NT2/D1 (cell line): ENCODE measurements at regions not wholly inside any gene's neighbourhood (a gene's known extent, or its start where the extent isn't known, plus 50 kb on each side); places are given as distances from the start of the nearest gene placed in this dataset.

ENCODE experiments used
- DNase-seq: peaks from one replicate; pipeline ENCODE4 v3.0.0-alpha.2; 2011; ENCODE audit warnings: low read depth, low spot score
- H3K27me3 ChIP-seq: 2 replicates; pipeline ENCODE4 v1.6.0; 2011; ENCODE audit warnings: mild to moderate bottlenecking; ENCODE audit not compliant: insufficient read length, insufficient read depth
- H3K36me3 ChIP-seq: 2 replicates; pipeline ENCODE4 v1.6.1; 2011; ENCODE audit warnings: mild to moderate bottlenecking, low read length, mixed read lengths; ENCODE audit not compliant: insufficient read depth, insufficient read length
- H3K4me1 ChIP-seq: 2 replicates; pipeline ENCODE4 v1.5.1; 2011; ENCODE audit not compliant: insufficient read depth, insufficient read length
- H3K4me3 ChIP-seq: 2 replicates; pipeline ENCODE4 v1.5.1; 2011; ENCODE audit warnings: low read depth; ENCODE audit not compliant: insufficient read length
- H3K9ac ChIP-seq: 2 replicates; pipeline ENCODE4 v1.6.0; 2011; ENCODE audit warnings: low read depth; ENCODE audit not compliant: insufficient read length
- H3K9me3 ChIP-seq: 2 replicates; pipeline ENCODE4 v1.5.1; 2011; ENCODE audit warnings: mild to moderate bottlenecking, low read length; ENCODE audit not compliant: insufficient read depth
- SUZ12 ChIP-seq: IDR thresholded peaks from 2 replicates; pipeline ENCODE4 v1.6.1; 2011; ENCODE audit not compliant: insufficient read length, insufficient read depth; ENCODE audit errors: extremely low read depth
- YY1 ChIP-seq: IDR thresholded peaks from 2 replicates; pipeline ENCODE4 v1.6.1; 2011; ENCODE audit not compliant: insufficient read length, insufficient read depth
- ZNF274 ChIP-seq: IDR thresholded peaks from 2 replicates; pipeline ENCODE4 v1.6.1; 2011; ENCODE audit warnings: mild to moderate bottlenecking, low read depth, low read length

- H3K4me1 ChIP-seq: peaks cover 2% of the 10 kb centered on the region
- H3K9me3 ChIP-seq: no peaks in the 10 kb centered on the region
- TF ChIP-seq SUZ12 (no peak), ZNF274 (no peak), YY1 (no peak)
- no peaks in the 10 kb centered on the region for H3K27me3 ChIP-seq
- DNase-seq: no peak
- H3K9ac ChIP-seq: no peak overlapping the region
- no peak overlapping the region for H3K4me3 ChIP-seq
- no peaks in the 10 kb centered on the region for H3K36me3 ChIP-seq
These were observed 257.4 kb upstream of the SLC14A2 start for GRCh38 chr18:45357686-45358470.

- DNase-seq: no peak
- Histone ChIP-seq H3K4me3 (no peak overlapping the region), H3K36me3 (no peaks in the 10 kb centered on the region), H3K27me3 (no peaks in the 10 kb centered on the region), H3K4me1 (peaks cover 2% of the 10 kb centered on the region), H3K9ac (no peak overlapping the region), H3K9me3 (no peaks in the 10 kb centered on the region)
- no peak for TF ChIP-seq YY1
- no peak for TF ChIP-seq ZNF274
- TF ChIP-seq SUZ12: no peak
These were observed 255.8 kb upstream of the SLC14A2 start for GRCh38 chr18:45359275-45360009.

- Histone ChIP-seq H3K27me3 (no peaks in the 10 kb centered on the region), H3K4me1 (peaks cover 2% of the 10 kb centered on the region), H3K9me3 (no peaks in the 10 kb centered on the region), H3K9ac (no peak overlapping the region), H3K4me3 (no peak overlapping the region), H3K36me3 (no peaks in the 10 kb centered on the region)
- DNase-seq: no peak
- TF ChIP-seq YY1 (no peak), ZNF274 (no peak), SUZ12 (no peak)
These were observed 254.0 kb upstream of the SLC14A2 start for GRCh38 chr18:45361125-45361851.

DNA sequence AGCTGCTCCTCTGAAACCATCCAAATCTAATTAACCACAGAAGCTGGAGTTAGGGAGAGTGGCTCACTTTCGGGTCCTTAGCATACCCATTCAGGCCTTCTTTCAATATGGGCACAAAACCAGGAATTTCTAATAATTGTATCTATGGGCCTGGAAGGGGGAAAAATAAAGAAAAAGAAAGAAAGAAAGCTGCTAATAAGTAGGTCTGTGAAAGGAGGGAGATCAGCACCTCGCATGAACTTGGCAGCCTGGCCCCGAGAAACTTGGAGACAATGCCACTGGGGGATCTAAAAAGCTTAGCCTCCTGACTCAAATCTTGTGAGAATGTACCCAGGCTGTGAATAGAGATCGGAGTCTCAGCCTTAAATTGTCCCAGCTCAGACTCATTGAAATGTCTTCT, 252.1 kb upstream of the SLC14A2 start:
- Histone ChIP-seq H3K27me3 (no peaks in the 10 kb centered on the region), H3K36me3 (no peaks in the 10 kb centered on the region), H3K9me3 (no peaks in the 10 kb centered on the region), H3K4me3 (no peak overlapping the region), H3K9ac (no peak overlapping the region), H3K4me1 (peaks cover 2% of the 10 kb centered on the region)
- TF ChIP-seq ZNF274 (no peak), YY1 (no peak), SUZ12 (no peak)
- DNase-seq: no peak

- no peaks in the 10 kb centered on the region for H3K9me3 ChIP-seq
- H3K36me3 ChIP-seq: no peaks in the 10 kb centered on the region
- no peaks in the 10 kb centered on the region for H3K4me1 ChIP-seq
- H3K27me3 ChIP-seq: no peaks in the 10 kb centered on the region
- H3K4me3 ChIP-seq: no peak overlapping the region
- DNase-seq: no peak
- TF ChIP-seq ZNF274 (no peak), YY1 (no peak), SUZ12 (no peak)
- no peak overlapping the region for H3K9ac ChIP-seq
These were observed 249.4 kb upstream of the SLC14A2 start for GRCh38 chr18:45365835-45366234.

DNA sequence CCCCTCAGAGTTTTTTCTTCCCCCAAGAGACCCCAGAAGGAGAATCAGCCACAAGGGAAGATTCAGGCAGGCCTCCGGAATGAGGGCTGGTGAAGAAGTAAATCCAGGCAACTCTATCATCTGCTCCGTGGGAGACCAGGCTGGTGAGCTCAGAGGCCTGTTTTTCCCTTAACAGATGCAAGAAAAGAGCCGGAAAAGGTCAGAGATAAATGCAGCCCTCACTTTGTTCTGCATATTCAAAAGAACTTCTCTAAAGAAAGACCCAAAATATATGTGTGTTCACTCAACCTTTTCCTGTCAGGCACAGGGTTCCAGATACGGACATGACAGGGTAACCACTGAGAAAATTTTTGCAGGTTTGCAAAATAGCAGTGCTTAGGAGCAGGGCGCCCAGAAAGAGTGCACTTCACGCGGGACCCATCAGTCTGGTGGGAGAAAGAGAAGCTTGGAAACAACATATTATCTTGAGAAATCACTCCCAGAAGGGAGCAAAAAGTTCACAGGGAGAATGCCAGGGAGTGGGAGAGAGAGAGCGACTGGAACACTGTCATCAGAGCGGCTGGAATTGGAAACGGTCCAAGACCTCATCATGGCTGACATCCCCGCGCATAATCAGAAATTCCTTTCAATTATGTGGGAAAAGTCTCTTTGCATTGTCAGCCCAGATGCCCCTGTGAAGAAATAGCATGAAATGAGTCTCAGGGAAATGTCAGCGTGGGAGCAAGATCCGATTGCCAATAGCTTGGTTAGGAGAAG, 244.8 kb upstream of the SLC14A2 start:
- Histone ChIP-seq H3K9ac (no peak overlapping the region), H3K4me1 (no peaks in the 10 kb centered on the region), H3K27me3 (no peaks in the 10 kb centered on the region), H3K36me3 (no peaks in the 10 kb centered on the region), H3K9me3 (no peaks in the 10 kb centered on the region), H3K4me3 (no peak overlapping the region)
- TF ChIP-seq SUZ12 (no peak), ZNF274 (no peak)
- DNase-seq: no peak
